ENCODE measurements at regions not wholly inside any gene's neighbourhood (a gene's known extent, or its start where the extent isn't known, plus 50 kb on each side); places are given as distances from the start of the nearest gene placed in this dataset.

- Histone ChIP-seq H3K27ac (ENCODE audit: low read depth in 1 of 2, low read length in 2 of 2) (no peak overlapping the region), H3K9me3 (ENCODE audit: control insufficient read depth in 4 of 4, low read length in 3 of 4) (no peaks in the 10 kb centered on the region), H3K27me3 (ENCODE audit: control insufficient read depth in 4 of 4, insufficient read depth in 4 of 4, low read length in 3 of 4) (no peaks in the 10 kb centered on the region), H3K4me3 (ENCODE audit: low read depth in 1 of 3, low read length in 3 of 3) (no peak overlapping the region), H3K36me3 (ENCODE audit: control insufficient read depth in 4 of 4, insufficient read depth in 3 of 4, low read depth in 1 of 4, low read length in 3 of 4) (no peaks in the 10 kb centered on the region), H3K9ac (ENCODE audit: low read depth in 1 of 2, low read length in 2 of 2) (no peak overlapping the region), H3K4me1 (ENCODE audit: control insufficient read depth in 4 of 4, insufficient read depth in 4 of 4, low read length in 3 of 4) (peaks cover 0 to 2% (median 0%) of the 10 kb centered on the region in 4 donors)
- no peak for TF ChIP-seq CTCF (IDR thresholded peaks at IDR 0.05; ENCODE audit: low read depth, low read length, missing input control)
- TF ChIP-seq, protein P1, sequence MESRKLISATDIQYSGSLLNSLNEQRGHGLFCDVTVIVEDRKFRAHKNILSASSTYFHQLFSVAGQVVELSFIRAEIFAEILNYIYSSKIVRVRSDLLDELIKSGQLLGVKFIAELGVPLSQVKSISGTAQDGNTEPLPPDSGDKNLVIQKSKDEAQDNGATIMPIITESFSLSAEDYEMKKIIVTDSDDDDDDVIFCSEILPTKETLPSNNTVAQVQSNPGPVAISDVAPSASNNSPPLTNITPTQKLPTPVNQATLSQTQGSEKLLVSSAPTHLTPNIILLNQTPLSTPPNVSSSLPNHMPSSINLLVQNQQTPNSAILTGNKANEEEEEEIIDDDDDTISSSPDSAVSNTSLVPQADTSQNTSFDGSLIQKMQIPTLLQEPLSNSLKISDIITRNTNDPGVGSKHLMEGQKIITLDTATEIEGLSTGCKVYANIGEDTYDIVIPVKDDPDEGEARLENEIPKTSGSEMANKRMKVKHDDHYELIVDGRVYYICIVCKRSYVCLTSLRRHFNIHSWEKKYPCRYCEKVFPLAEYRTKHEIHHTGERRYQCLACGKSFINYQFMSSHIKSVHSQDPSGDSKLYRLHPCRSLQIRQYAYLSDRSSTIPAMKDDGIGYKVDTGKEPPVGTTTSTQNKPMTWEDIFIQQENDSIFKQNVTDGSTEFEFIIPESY (IDR thresholded peaks at IDR 0.05) = no peak
- TF ChIP-seq, protein P2, sequence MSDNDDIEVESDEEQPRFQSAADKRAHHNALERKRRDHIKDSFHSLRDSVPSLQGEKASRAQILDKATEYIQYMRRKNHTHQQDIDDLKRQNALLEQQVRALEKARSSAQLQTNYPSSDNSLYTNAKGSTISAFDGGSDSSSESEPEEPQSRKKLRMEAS (IDR thresholded peaks at IDR 0.05) = no peak
- TF ChIP-seq SP1 (IDR thresholded peaks at IDR 0.05) = no peak
- TF ChIP-seq YY1 (IDR thresholded peaks at IDR 0.05) = no peak
- TF ChIP-seq RAD21 (IDR thresholded peaks at IDR 0.05) = no peak
- no peak for TF ChIP-seq HNF4A (conservative IDR thresholded peaks at IDR 0.05)
- TF ChIP-seq, protein P3, sequence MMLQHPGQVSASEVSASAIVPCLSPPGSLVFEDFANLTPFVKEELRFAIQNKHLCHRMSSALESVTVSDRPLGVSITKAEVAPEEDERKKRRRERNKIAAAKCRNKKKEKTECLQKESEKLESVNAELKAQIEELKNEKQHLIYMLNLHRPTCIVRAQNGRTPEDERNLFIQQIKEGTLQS (IDR thresholded peaks at IDR 0.05) = no peak
- TF ChIP-seq FOXA1 (IDR thresholded peaks at IDR 0.05) = no peak
- no peak for TF ChIP-seq HNF4G (IDR thresholded peaks at IDR 0.05)
- TF ChIP-seq GABPA (IDR thresholded peaks at IDR 0.05 in 1 of 2, conservative IDR thresholded peaks at IDR 0.05 in 1 of 2) = no peak
- no peak for TF ChIP-seq NR2F2 (IDR thresholded peaks at IDR 0.05)
- WGBS = 79% methylated on average over 5 of the region's 5 CpGs
- DNase-seq (ENCODE audit: low spot score) = no peak
Observed at GRCh38 chr2:150700666-150701580, 213.5 kb upstream of the RND3 start.

GRCh38 chr2:150699218-150699617 lies 211.8 kb upstream of the RND3 start:
- no peak for TF ChIP-seq HNF4G (IDR thresholded peaks at IDR 0.05)
- TF ChIP-seq, protein P3 (IDR thresholded peaks at IDR 0.05) = no peak
- TF ChIP-seq JUND (IDR thresholded peaks at IDR 0.05) = no peak
- no peak for TF ChIP-seq REST (IDR thresholded peaks at IDR 0.05)
- no peak for TF ChIP-seq RXRA (IDR thresholded peaks at IDR 0.05)
- TF ChIP-seq RAD21 (IDR thresholded peaks at IDR 0.05) = no peak
- no peak for TF ChIP-seq GABPA (IDR thresholded peaks at IDR 0.05 in 1 of 2, conservative IDR thresholded peaks at IDR 0.05 in 1 of 2)
- TF ChIP-seq YY1 (IDR thresholded peaks at IDR 0.05) = no peak
- TF ChIP-seq CTCF (IDR thresholded peaks at IDR 0.05; ENCODE audit: low read depth, low read length, missing input control) = no peak
- TF ChIP-seq HNF4A (conservative IDR thresholded peaks at IDR 0.05) = no peak
- TF ChIP-seq TAF1 (conservative IDR thresholded peaks at IDR 0.05) = no peak
- TF ChIP-seq SP1 (IDR thresholded peaks at IDR 0.05) = no peak
- TF ChIP-seq FOXA2 (IDR thresholded peaks at IDR 0.05) = no peak
- TF ChIP-seq FOXA1 (IDR thresholded peaks at IDR 0.05) = no peak
- WGBS = 85% methylated on average over 1 of the region's 1 CpG
- no peak for DNase-seq (ENCODE audit: low spot score)
- Histone ChIP-seq H3K9me3 (ENCODE audit: control insufficient read depth in 4 of 4, low read length in 3 of 4) (no peaks in the 10 kb centered on the region), H3K4me1 (ENCODE audit: control insufficient read depth in 4 of 4, insufficient read depth in 4 of 4, low read length in 3 of 4) (peaks cover 0 to 2% (median 0%) of the 10 kb centered on the region in 4 donors), H3K9ac (ENCODE audit: low read depth in 1 of 2, low read length in 2 of 2) (no peak overlapping the region), H3K36me3 (ENCODE audit: control insufficient read depth in 4 of 4, insufficient read depth in 3 of 4, low read depth in 1 of 4, low read length in 3 of 4) (no peaks in the 10 kb centered on the region), H3K27me3 (ENCODE audit: control insufficient read depth in 4 of 4, insufficient read depth in 4 of 4, low read length in 3 of 4) (no peaks in the 10 kb centered on the region), H3K27ac (ENCODE audit: low read depth in 1 of 2, low read length in 2 of 2) (no peak overlapping the region), H3K4me3 (ENCODE audit: low read depth in 1 of 3, low read length in 3 of 3) (no peak overlapping the region)

Data from liver (tissue), 8 donors.